WERI-Rb-1 (cell line): ENCODE measurements at regions not wholly inside any gene's neighbourhood (a gene's known extent, or its start where the extent isn't known, plus 50 kb on each side); places are given as distances from the start of the nearest gene placed in this dataset.

Experiments used
- DNase-seq: peaks from one replicate; pipeline ENCODE4 v3.0.0-alpha.2; 2020
- H3K27ac ChIP-seq: fragments of 250-450 bp; sonication (Bioruptor Pico); 2 replicates; pipeline ENCODE4 v1.5.1; 2020; ENCODE audit warnings: mild to moderate bottlenecking, moderate library complexity
- H3K27me3 ChIP-seq: fragments of 250-450 bp; sonication (Bioruptor Pico); 2 replicates; pipeline ENCODE4 v1.5.1; 2021; ENCODE audit warnings: mild to moderate bottlenecking, low read depth, moderate library complexity; ENCODE audit not compliant: insufficient read depth, severe bottlenecking
- H3K36me3 ChIP-seq: fragments of 250-450 bp; sonication (Bioruptor Pico); 2 replicates; pipeline ENCODE4 v1.5.1; 2020; ENCODE audit warnings: mild to moderate bottlenecking, moderate library complexity
- H3K4me3 ChIP-seq: 2 replicates; pipeline ENCODE4 v1.5.1; 2011; ENCODE audit warnings: low read depth, mild to moderate bottlenecking, control low read depth, low read length
- H3K9me3 ChIP-seq: fragments of 250-450 bp; sonication (Bioruptor Pico); 2 replicates; pipeline ENCODE4 v1.5.1; 2021; ENCODE audit warnings: mild to moderate bottlenecking, moderate library complexity; ENCODE audit not compliant: severe bottlenecking
- CTCF ChIP-seq: IDR thresholded peaks from 2 replicates; pipeline ENCODE4 v1.5.1; 2011; ENCODE audit warnings: low read depth, mild to moderate bottlenecking, control low read depth, inconsistent platforms, low read length

- Histone ChIP-seq H3K9me3 (no peaks in the 10 kb centered on the region), H3K27ac (no peak overlapping the region), H3K4me3 (no peak overlapping the region), H3K36me3 (no peaks in the 10 kb centered on the region), H3K27me3 (no peaks in the 10 kb centered on the region)
- TF ChIP-seq CTCF = no peak
- DNase-seq = no peak
Measured at GRCh38 chr1:94656967-94657366, 115.4 kb upstream of the F3 start.

- Histone ChIP-seq H3K27ac (no peak overlapping the region), H3K36me3 (no peaks in the 10 kb centered on the region), H3K4me3 (no peak overlapping the region), H3K9me3 (no peaks in the 10 kb centered on the region), H3K27me3 (no peaks in the 10 kb centered on the region)
- DNase-seq = no peak
- TF ChIP-seq CTCF = no peak
Measured at GRCh38 chr1:94654919-94655318, 113.4 kb upstream of the F3 start.

GRCh38 chr1:94654459-94654858, 112.9 kb upstream of the F3 start:
- H3K27ac ChIP-seq = no peak overlapping the region
- no peak overlapping the region for H3K4me3 ChIP-seq
- no peaks in the 10 kb centered on the region for H3K9me3 ChIP-seq
- H3K27me3 ChIP-seq = no peaks in the 10 kb centered on the region
- no peaks in the 10 kb centered on the region for H3K36me3 ChIP-seq
- DNase-seq = no peak
- no peak for TF ChIP-seq CTCF

- DNase-seq = no peak
- H3K27ac ChIP-seq = no peak overlapping the region
- no peak for TF ChIP-seq CTCF
- H3K27me3 ChIP-seq = no peaks in the 10 kb centered on the region
- H3K36me3 ChIP-seq = no peaks in the 10 kb centered on the region
- no peak overlapping the region for H3K4me3 ChIP-seq
- H3K9me3 ChIP-seq = no peaks in the 10 kb centered on the region
Measured at GRCh38 chr1:94654031-94654430, 112.5 kb upstream of the F3 start.

GRCh38 chr1:94653454-94653853, 111.9 kb upstream of the F3 start:
- Histone ChIP-seq H3K4me3 (no peak overlapping the region), H3K27ac (no peak overlapping the region), H3K36me3 (no peaks in the 10 kb centered on the region), H3K27me3 (no peaks in the 10 kb centered on the region), H3K9me3 (no peaks in the 10 kb centered on the region)
- DNase-seq = no peak
- no peak for TF ChIP-seq CTCF

GRCh38 chr1:94651076-94651475, 109.5 kb upstream of the F3 start:
- Histone ChIP-seq H3K36me3 (no peaks in the 10 kb centered on the region), H3K27me3 (no peaks in the 10 kb centered on the region), H3K9me3 (no peaks in the 10 kb centered on the region), H3K27ac (no peak overlapping the region), H3K4me3 (no peak overlapping the region)
- no peak for DNase-seq
- TF ChIP-seq CTCF = no peak
